Ishikawa (cell line): ENCODE measurements at regions not wholly inside any gene's neighbourhood (a gene's known extent, or its start where the extent isn't known, plus 50 kb on each side); places are given as distances from the start of the nearest gene placed in this dataset.

Experiments used
- CEBPB ChIP-seq: IDR thresholded peaks from 2 replicates; pipeline ENCODE4 v1.6.1; 2012
- CREB1 ChIP-seq: IDR thresholded peaks from 2 replicates; pipeline ENCODE4 v1.6.1; 2012; ENCODE audit warnings: low read depth
- EGR1 ChIP-seq: IDR thresholded peaks from 2 replicates; pipeline ENCODE4 v1.6.1; 2012
- EP300 ChIP-seq: IDR thresholded peaks from 2 replicates; pipeline ENCODE4 v1.6.1; 2012; ENCODE audit warnings: borderline replicate concordance
- FOXM1 ChIP-seq: IDR thresholded peaks from 2 replicates; pipeline ENCODE4 v1.6.1; 2012; ENCODE audit warnings: low read depth, borderline replicate concordance
- NFIC ChIP-seq: IDR thresholded peaks from 2 replicates; pipeline ENCODE4 v1.6.1; 2012
- RAD21 ChIP-seq: IDR thresholded peaks from 2 replicates; pipeline ENCODE4 v1.6.1; 2012; ENCODE audit warnings: low read depth
- REST ChIP-seq: IDR thresholded peaks from 2 replicates; pipeline ENCODE4 v1.6.1; 2012; ENCODE audit warnings: low read depth, mild to moderate bottlenecking
- TAF1 ChIP-seq: IDR thresholded peaks from 2 replicates; pipeline ENCODE4 v1.6.1; 2012; ENCODE audit warnings: low read depth, mild to moderate bottlenecking
- TCF12 ChIP-seq: IDR thresholded peaks from 2 replicates; pipeline ENCODE4 v1.6.1; 2012; ENCODE audit warnings: low read depth
- TEAD4 ChIP-seq: IDR thresholded peaks from 2 replicates; pipeline ENCODE4 v1.6.1; 2012
- YY1 ChIP-seq: IDR thresholded peaks from 2 replicates; pipeline ENCODE4 v1.6.1; 2012; ENCODE audit warnings: low read depth
- ZBTB7A ChIP-seq: IDR thresholded peaks from 2 replicates; pipeline ENCODE4 v1.6.1; 2012; ENCODE audit warnings: low read depth
- TF ChIP-seq, protein P1 (sequence below): IDR thresholded peaks from 2 replicates; pipeline ENCODE4 v1.6.1; 2012
- TF ChIP-seq, protein P2 (sequence below): IDR thresholded peaks from 2 replicates; pipeline ENCODE4 v1.6.1; 2012

GRCh38 chr10:65323802-65324201 is 1602.0 kb upstream of the LRRTM3 start:
- TF ChIP-seq EP300 (no peak), TEAD4 (no peak), RAD21 (no peak), FOXM1 (no peak), ZBTB7A (no peak), EGR1 (no peak), CREB1 (no peak), TCF12 (no peak), NFIC (no peak), CEBPB (no peak), YY1 (no peak), TAF1 (no peak), REST (no peak)
- TF ChIP-seq, protein P1, sequence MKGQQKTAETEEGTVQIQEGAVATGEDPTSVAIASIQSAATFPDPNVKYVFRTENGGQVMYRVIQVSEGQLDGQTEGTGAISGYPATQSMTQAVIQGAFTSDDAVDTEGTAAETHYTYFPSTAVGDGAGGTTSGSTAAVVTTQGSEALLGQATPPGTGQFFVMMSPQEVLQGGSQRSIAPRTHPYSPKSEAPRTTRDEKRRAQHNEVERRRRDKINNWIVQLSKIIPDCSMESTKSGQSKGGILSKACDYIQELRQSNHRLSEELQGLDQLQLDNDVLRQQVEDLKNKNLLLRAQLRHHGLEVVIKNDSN: no peak
- TF ChIP-seq, protein P2, sequence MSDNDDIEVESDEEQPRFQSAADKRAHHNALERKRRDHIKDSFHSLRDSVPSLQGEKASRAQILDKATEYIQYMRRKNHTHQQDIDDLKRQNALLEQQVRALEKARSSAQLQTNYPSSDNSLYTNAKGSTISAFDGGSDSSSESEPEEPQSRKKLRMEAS: no peak

DNA sequence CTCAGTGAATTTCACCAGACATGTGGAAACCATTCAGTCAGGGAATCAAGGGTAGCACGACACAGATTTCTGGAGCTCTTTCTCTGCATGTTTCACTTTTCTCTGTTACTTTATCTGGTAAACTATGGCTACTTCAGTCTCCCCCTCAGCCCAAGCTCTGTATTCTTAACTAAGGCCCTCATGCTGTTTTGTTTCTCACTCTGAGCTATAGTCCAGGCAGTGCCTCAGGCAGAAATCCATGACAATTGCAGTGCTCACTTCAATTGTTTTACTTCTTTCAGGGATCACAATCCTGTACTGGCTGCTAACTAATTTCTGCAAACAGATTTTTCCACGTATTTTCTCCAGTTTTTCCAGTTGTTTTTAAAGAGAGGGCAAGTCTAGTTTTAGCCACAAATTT is 1599.9 kb upstream of the LRRTM3 start:
- TF ChIP-seq CEBPB (no peak), TAF1 (no peak), YY1 (no peak), TCF12 (no peak), RAD21 (no peak), EGR1 (no peak), EP300 (no peak), CREB1 (no peak)
- TF ChIP-seq, protein P1: no peak

DNA sequence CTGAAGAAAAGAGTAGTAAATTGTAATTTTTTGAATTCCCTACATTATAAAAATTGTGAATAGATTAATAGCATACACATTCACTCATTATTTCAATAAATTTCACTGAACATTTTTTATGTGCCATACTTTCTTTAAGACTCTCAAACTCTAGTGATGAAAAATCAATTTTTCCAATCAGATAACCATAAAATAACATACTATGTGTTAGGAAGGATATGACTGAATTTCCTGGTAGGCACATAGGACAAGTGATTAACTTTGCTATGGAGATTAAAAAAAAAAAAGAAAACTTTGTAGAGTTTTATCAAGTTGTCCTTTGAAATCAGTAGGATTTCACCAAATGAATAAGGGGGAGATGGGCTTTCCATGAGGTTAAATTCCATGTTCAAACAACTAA is 1597.3 kb upstream of the LRRTM3 start:
- TF ChIP-seq NFIC: no peak
- TF ChIP-seq, protein P2: no peak
- TF ChIP-seq, protein P1: no peak
- TF ChIP-seq REST: no peak
- no peak for TF ChIP-seq TEAD4
- no peak for TF ChIP-seq EGR1
- no peak for TF ChIP-seq TCF12
- no peak for TF ChIP-seq EP300
- no peak for TF ChIP-seq CREB1
- TF ChIP-seq RAD21: no peak
- no peak for TF ChIP-seq CEBPB
- TF ChIP-seq ZBTB7A: no peak
- no peak for TF ChIP-seq YY1
- no peak for TF ChIP-seq TAF1
- no peak for TF ChIP-seq FOXM1

DNA sequence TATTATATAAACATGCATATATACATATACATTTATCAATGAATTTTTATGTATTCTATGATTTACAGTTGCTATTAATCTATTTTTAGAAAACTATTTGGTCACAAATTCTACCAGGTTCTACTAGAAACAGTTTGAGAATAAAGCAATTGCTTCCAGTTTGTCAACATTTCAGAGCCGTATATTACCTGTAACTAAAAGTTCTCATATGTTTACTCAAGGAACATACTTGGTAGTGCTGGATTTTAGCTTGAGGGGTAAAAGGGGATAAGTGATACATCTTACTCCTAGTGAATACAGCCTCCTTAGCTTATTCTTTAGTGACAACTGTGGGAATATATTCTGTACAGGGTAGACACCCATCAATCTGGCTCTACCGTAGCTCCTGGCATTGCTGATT is 1590.5 kb upstream of the LRRTM3 start:
- no peak for TF ChIP-seq YY1
- no peak for TF ChIP-seq EGR1
- TF ChIP-seq NFIC: no peak
- no peak for TF ChIP-seq TAF1
- no peak for TF ChIP-seq CEBPB
- no peak for TF ChIP-seq EP300
- no peak for TF ChIP-seq RAD21
- TF ChIP-seq TCF12: no peak
- no peak for TF ChIP-seq FOXM1
- no peak for TF ChIP-seq CREB1
- TF ChIP-seq, protein P2: no peak
- no peak for TF ChIP-seq TEAD4
- no peak for TF ChIP-seq ZBTB7A
- no peak for TF ChIP-seq REST
- TF ChIP-seq, protein P1: no peak
